CD8-positive, alpha-beta memory T cell (primary cell): ENCODE measurements at regions not wholly inside any gene's neighbourhood (a gene's known extent, or its start where the extent isn't known, plus 50 kb on each side); places are given as distances from the start of the nearest gene placed in this dataset.
"Not testable (repeated sequence)": the region's sequence is repeated elsewhere in the genome, so short reads cannot be mapped to it uniquely, and the experiment has no call there.

ENCODE experiments used
- CTCF ChIA-PET: fragments of 350-600 bp; sonication (Branson Sonifier 250); formaldehyde crosslinking; loops from one replicate; lab custom pipeline; 2021; ENCODE audit warnings: antibody characterized with exemption; lab: Charles Lee
- POLR2A ChIA-PET: fragments of 350-600 bp; sonication (Branson Sonifier 250); formaldehyde crosslinking; loops from one replicate; lab custom pipeline; 2021; ENCODE audit warnings: antibody characterized with exemption; lab: Charles Lee
- DNase-seq, 5 donors: peaks; one replicate each; pipeline versions ENCODE4 v3.0.0 to v3.0.0-alpha.2; 2020 to 2022; ENCODE audit warnings: mixed read lengths in 1 of 5
- H3K27ac ChIP-seq: one replicate; pipeline ENCODE4 v1.7.0; 2013; ENCODE audit warnings: low read depth, mild to moderate bottlenecking, low read length, moderate library complexity
- H3K27me3 ChIP-seq: 2 replicates; pipeline ENCODE4 v1.7.0; 2013; ENCODE audit warnings: low read length, mild to moderate bottlenecking; ENCODE audit not compliant: insufficient read depth, poor library complexity, severe bottlenecking
- H3K36me3 ChIP-seq: 2 replicates; pipeline ENCODE4 v1.7.0; 2013; ENCODE audit warnings: mild to moderate bottlenecking, low read length, moderate library complexity; ENCODE audit not compliant: insufficient read depth
- H3K4me1 ChIP-seq: 2 replicates; pipeline ENCODE4 v1.7.0; 2013; ENCODE audit warnings: mild to moderate bottlenecking, low read length, moderate library complexity; ENCODE audit not compliant: insufficient read depth
- H3K4me3 ChIP-seq: 2 replicates; pipeline ENCODE4 v1.7.0; 2013; ENCODE audit warnings: mild to moderate bottlenecking, low read length
- H3K9me3 ChIP-seq: 2 replicates; pipeline ENCODE4 v1.7.0; 2013; ENCODE audit warnings: mild to moderate bottlenecking, low read length
- H3K27ac Mint-ChIP-seq, 8 donors: one replicate each; pipeline ENCODE4 v1.8.0; 2020 to 2021; ENCODE audit warnings: mixed read lengths in 8 of 8, mild to moderate bottlenecking in 6 of 8, inconsistent platforms in 3 of 8, moderate library complexity in 3 of 8
- H3K27me3 Mint-ChIP-seq, 2 donors: one replicate each; pipeline ENCODE4 v1.8.0; 2020 to 2021; ENCODE audit warnings: mixed read lengths in 2 of 2, mild to moderate bottlenecking in 1 of 2, moderate library complexity in 1 of 2
- H3K36me3 Mint-ChIP-seq, 3 donors: one replicate each; pipeline ENCODE4 v1.8.0; 2020 to 2021; ENCODE audit warnings: mixed read lengths in 3 of 3, inconsistent platforms in 1 of 3, mild to moderate bottlenecking in 1 of 3
- H3K4me1 Mint-ChIP-seq, 3 donors: one replicate each; pipeline ENCODE4 v1.8.0; 2020 to 2021; ENCODE audit warnings: mixed read lengths in 3 of 3, inconsistent platforms in 1 of 3, mild to moderate bottlenecking in 1 of 3
- H3K4me3 Mint-ChIP-seq, 7 donors: one replicate each; pipeline ENCODE4 v1.8.0; 2020 to 2021; ENCODE audit warnings: mixed read lengths in 7 of 7, mild to moderate bottlenecking in 6 of 7, moderate library complexity in 4 of 7, inconsistent platforms in 2 of 7
- H3K9me3 Mint-ChIP-seq, 5 donors: one replicate each; pipeline ENCODE4 v1.8.0; 2020 to 2022; ENCODE audit warnings: mixed read lengths in 5 of 5, mild to moderate bottlenecking in 3 of 5, moderate library complexity in 2 of 5, inconsistent platforms in 1 of 5

DNA sequence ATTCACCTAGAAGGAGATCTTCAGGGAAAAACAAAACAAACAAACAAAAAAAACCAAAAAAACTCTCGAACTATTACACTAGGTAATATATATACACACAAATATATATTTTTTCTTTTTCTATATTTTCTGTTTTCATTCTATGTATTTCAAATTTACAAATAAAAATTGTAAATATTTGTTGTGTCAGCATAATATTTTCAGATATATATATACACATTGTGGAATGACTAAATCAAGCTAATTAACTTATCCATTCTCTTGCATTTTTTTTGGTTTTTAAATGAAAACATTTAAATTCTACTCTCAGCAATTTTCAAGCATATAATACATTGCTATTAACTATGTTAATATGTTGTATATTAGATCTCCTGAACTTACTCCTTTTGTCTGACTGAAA is 762.0 kb upstream of the PCDH10 start:
- no peak overlapping the region for H3K27ac ChIP-seq
- Mint-ChIP-seq H3K27ac (no peak overlapping the region), H3K4me1 (no peaks in the 10 kb centered on the region), H3K9me3 (peaks cover 3 to 14% (median 9%) of the 10 kb centered on the region in 5 donors), H3K4me3 (no peak overlapping the region), H3K36me3 (peaks cover 0 to 1% (median 0%) of the 10 kb centered on the region in 3 donors), H3K27me3 (no peaks in the 10 kb centered on the region)
- no peaks in the 10 kb centered on the region for H3K36me3 ChIP-seq
- no peaks in the 10 kb centered on the region for H3K4me1 ChIP-seq
- DNase-seq = no peak
- H3K27me3 ChIP-seq = no peaks in the 10 kb centered on the region
- no peak overlapping the region for H3K4me3 ChIP-seq
- no peaks in the 10 kb centered on the region for H3K9me3 ChIP-seq
- POLR2A ChIA-PET = no interaction called here
- CTCF ChIA-PET = no interaction called here

DNA sequence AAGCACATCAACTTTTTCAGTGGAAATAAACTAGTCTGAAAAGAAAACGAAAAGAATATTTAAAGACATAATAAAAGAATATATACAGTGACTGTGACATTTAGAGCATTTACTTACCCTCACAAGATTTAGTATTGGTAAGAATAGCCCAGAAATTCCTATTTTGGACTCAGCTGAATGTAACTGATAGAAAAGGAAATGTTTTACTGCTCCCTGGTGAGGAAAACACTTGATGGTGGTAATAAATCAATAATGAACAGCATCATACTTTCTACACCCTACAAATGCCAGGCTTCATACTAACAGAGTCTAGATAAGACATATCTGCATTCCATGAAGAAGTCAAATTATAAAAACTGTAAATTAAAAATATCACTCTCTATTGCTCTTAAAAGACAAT is 753.5 kb upstream of the PCDH10 start:
- ChIA-PET CTCF (no interaction called here), POLR2A (no interaction called here)
- Histone ChIP-seq H3K4me1 (no peaks in the 10 kb centered on the region), H3K9me3 (no peaks in the 10 kb centered on the region), H3K27ac (no peak overlapping the region), H3K36me3 (no peaks in the 10 kb centered on the region), H3K4me3 (no peak overlapping the region), H3K27me3 (no peaks in the 10 kb centered on the region)
- no peak overlapping the region for H3K27ac Mint-ChIP-seq
- H3K36me3 Mint-ChIP-seq = no peaks in the 10 kb centered on the region
- no peaks in the 10 kb centered on the region for H3K4me1 Mint-ChIP-seq
- no peak overlapping the region for H3K4me3 Mint-ChIP-seq
- H3K27me3 Mint-ChIP-seq = no peaks in the 10 kb centered on the region
- peaks cover 6 to 19% (median 17%) of the 10 kb centered on the region in 5 donors for H3K9me3 Mint-ChIP-seq
- DNase-seq = no peak

DNA sequence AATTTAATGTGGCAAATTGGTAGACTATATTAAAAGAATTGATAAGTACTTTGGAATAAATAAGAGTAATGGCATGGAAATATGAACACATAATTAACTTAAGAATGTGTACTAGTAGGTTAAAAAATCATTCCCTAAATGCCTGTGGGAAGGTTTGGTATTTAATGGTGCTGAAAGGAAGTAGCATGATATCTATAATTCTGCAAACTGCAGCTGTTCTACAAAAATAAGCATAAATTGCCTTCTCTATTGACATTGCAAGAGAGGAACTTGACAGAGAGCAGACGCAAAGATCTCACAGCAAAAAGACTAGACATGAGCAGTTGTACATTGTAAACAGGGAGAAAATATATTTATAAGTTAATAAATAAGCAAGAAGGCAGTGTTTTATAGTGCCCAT is 752.5 kb upstream of the PCDH10 start:
- no peak overlapping the region for H3K27ac Mint-ChIP-seq
- no peaks in the 10 kb centered on the region for H3K27me3 Mint-ChIP-seq
- H3K9me3 Mint-ChIP-seq = peaks cover 6 to 26% (median 17%) of the 10 kb centered on the region in 5 donors
- Histone ChIP-seq H3K36me3 (no peaks in the 10 kb centered on the region), H3K4me3 (no peak overlapping the region), H3K27ac (no peak overlapping the region), H3K27me3 (no peaks in the 10 kb centered on the region), H3K4me1 (no peaks in the 10 kb centered on the region), H3K9me3 (no peaks in the 10 kb centered on the region)
- no peaks in the 10 kb centered on the region for H3K36me3 Mint-ChIP-seq
- no peaks in the 10 kb centered on the region for H3K4me1 Mint-ChIP-seq
- DNase-seq = no peak
- CTCF ChIA-PET = no interaction called here
- POLR2A ChIA-PET = no interaction called here
- no peak overlapping the region for H3K4me3 Mint-ChIP-seq

GRCh38 chr4:132417220-132417619 is 731.9 kb upstream of the PCDH10 start:
- POLR2A ChIA-PET = no interaction called here

DNA sequence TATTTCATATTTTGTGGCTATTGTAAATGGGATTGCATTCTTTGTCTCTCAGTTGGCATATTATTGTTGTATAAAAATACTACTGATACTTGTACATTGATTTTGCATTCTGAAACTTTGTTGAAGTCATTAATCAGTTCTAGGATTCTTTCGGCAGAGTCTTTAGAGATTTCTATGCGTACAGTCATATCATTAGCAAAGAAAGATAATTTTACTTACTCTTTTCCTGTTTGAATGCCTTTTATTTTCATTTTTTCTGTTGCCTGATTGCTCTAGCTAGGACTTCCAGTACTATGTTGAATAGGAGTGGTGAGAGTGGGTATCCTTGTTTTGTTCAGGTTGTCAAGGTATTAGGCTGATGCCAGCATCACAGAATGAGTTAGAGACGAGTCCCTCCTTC is 722.0 kb upstream of the PCDH10 start:
- POLR2A ChIA-PET = no interaction called here
- DNase-seq = no peak
- Mint-ChIP-seq H3K27me3 (no peaks in the 10 kb centered on the region), H3K4me3 (no peak overlapping the region), H3K36me3 (no peaks in the 10 kb centered on the region), H3K4me1 (no peaks in the 10 kb centered on the region), H3K9me3 (peaks cover 4 to 31% (median 10%) of the 10 kb centered on the region in 5 donors), H3K27ac (no peak overlapping the region)
- no peak overlapping the region for H3K4me3 ChIP-seq
- no peaks in the 10 kb centered on the region for H3K4me1 ChIP-seq
- CTCF ChIA-PET = no interaction called here
- H3K9me3 ChIP-seq = no peaks in the 10 kb centered on the region
- H3K36me3 ChIP-seq = no peaks in the 10 kb centered on the region
- no peaks in the 10 kb centered on the region for H3K27me3 ChIP-seq
- no peak overlapping the region for H3K27ac ChIP-seq

More at GRCh38 chr4:132417220-132417619, 731.9 kb upstream of the PCDH10 start:
- Histone ChIP-seq H3K27ac (no peak overlapping the region), H3K27me3 (no peaks in the 10 kb centered on the region), H3K4me3 (no peak overlapping the region), H3K9me3 (no peaks in the 10 kb centered on the region), H3K4me1 (no peaks in the 10 kb centered on the region), H3K36me3 (no peaks in the 10 kb centered on the region)
- H3K27ac Mint-ChIP-seq = no peak overlapping the region
- H3K36me3 Mint-ChIP-seq = peaks cover 0 to 1% (median 0%) of the 10 kb centered on the region in 3 donors
- peaks cover 9 to 45% (median 18%) of the 10 kb centered on the region in 5 donors for H3K9me3 Mint-ChIP-seq
- H3K4me1 Mint-ChIP-seq = no peaks in the 10 kb centered on the region
- CTCF ChIA-PET = no interaction called here
- no peaks in the 10 kb centered on the region for H3K27me3 Mint-ChIP-seq
- H3K4me3 Mint-ChIP-seq = no peak overlapping the region
- no peak for DNase-seq

DNA sequence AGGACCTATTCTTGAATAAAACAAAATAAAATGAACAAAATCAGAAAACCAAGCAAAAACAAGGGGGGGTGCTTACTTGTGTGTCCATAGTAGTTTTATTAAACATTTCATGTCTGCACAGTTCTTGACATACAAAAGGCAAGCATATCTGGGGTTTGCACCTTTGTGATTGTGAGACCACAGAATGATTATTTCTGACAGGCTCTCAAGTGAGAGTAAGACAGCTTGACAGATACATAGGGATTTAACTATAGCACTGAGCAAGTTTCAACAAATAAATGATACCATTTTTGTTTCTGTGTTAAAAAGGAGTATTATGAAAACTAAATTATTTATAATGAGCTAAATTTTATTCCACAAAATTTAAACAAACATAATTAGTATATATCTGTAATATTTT is 712.0 kb upstream of the PCDH10 start:
- H3K27ac Mint-ChIP-seq = no peak overlapping the region
- Histone ChIP-seq H3K4me1 (no peaks in the 10 kb centered on the region), H3K36me3 (no peaks in the 10 kb centered on the region), H3K27ac (no peak overlapping the region), H3K4me3 (no peak overlapping the region), H3K9me3 (no peaks in the 10 kb centered on the region), H3K27me3 (no peaks in the 10 kb centered on the region)
- CTCF ChIA-PET = no interaction called here
- POLR2A ChIA-PET = no interaction called here
- peaks cover 0 to 2% of the 10 kb centered on the region in 2 donors for H3K27me3 Mint-ChIP-seq
- no peaks in the 10 kb centered on the region for H3K4me1 Mint-ChIP-seq
- DNase-seq = no peak
- H3K9me3 Mint-ChIP-seq = peaks cover 0 to 20% (median 3%) of the 10 kb centered on the region in 5 donors
- no peaks in the 10 kb centered on the region for H3K36me3 Mint-ChIP-seq
- no peak overlapping the region for H3K4me3 Mint-ChIP-seq

GRCh38 chr4:132445386-132445785 is 703.7 kb upstream of the PCDH10 start:
- Mint-ChIP-seq H3K36me3 (no peaks in the 10 kb centered on the region), H3K4me3 (no peak overlapping the region), H3K9me3 (peaks cover 9 to 31% (median 14%) of the 10 kb centered on the region in 5 donors), H3K27ac (peak overlapping the region in 1 of 8 donors; percentile 82), H3K4me1 (no peaks in the 10 kb centered on the region), H3K27me3 (no peaks in the 10 kb centered on the region)
- no peaks in the 10 kb centered on the region for H3K27me3 ChIP-seq
- H3K27ac ChIP-seq = no peak overlapping the region
- no peaks in the 10 kb centered on the region for H3K4me1 ChIP-seq
- H3K9me3 ChIP-seq = no peaks in the 10 kb centered on the region
- ChIA-PET CTCF (no interaction called here), POLR2A (no interaction called here)
- DNase-seq = no peak
- no peak overlapping the region for H3K4me3 ChIP-seq
- H3K36me3 ChIP-seq = no peaks in the 10 kb centered on the region

GRCh38 chr4:132457987-132458386 is 691.1 kb upstream of the PCDH10 start:
- not testable (repeated sequence) for H3K4me3 Mint-ChIP-seq

GRCh38 chr4:132479543-132479942 is 669.6 kb upstream of the PCDH10 start:
- Histone ChIP-seq H3K4me3 (no peak overlapping the region), H3K36me3 (no peaks in the 10 kb centered on the region), H3K27me3 (no peaks in the 10 kb centered on the region), H3K4me1 (no peaks in the 10 kb centered on the region), H3K9me3 (no peaks in the 10 kb centered on the region), H3K27ac (no peak overlapping the region)
- no peak overlapping the region for H3K27ac Mint-ChIP-seq
- H3K4me3 Mint-ChIP-seq = no peak overlapping the region
- ChIA-PET POLR2A (no interaction called here), CTCF (no interaction called here)
- H3K9me3 Mint-ChIP-seq = peaks cover 0 to 35% (median 9%) of the 10 kb centered on the region in 5 donors
- no peaks in the 10 kb centered on the region for H3K4me1 Mint-ChIP-seq
- no peaks in the 10 kb centered on the region for H3K36me3 Mint-ChIP-seq
- H3K27me3 Mint-ChIP-seq = no peaks in the 10 kb centered on the region
- DNase-seq = no peak

More at GRCh38 chr4:132457987-132458386, 691.1 kb upstream of the PCDH10 start:
- CTCF ChIA-PET, H3K9me3 ChIP-seq, H3K27me3 Mint-ChIP-seq, POLR2A ChIA-PET, H3K27ac ChIP-seq, H3K36me3 ChIP-seq, H3K27ac Mint-ChIP-seq, H3K4me3 ChIP-seq, H3K4me1 Mint-ChIP-seq, H3K4me1 ChIP-seq, DNase-seq, H3K36me3 Mint-ChIP-seq, H3K27me3 ChIP-seq: not testable (repeated sequence)
- peaks cover 8 to 28% (median 15%) of the 10 kb centered on the region in 5 donors for H3K9me3 Mint-ChIP-seq
